ENCODE measurements at regions not wholly inside any gene's neighbourhood (a gene's known extent, or its start where the extent isn't known, plus 50 kb on each side); places are given as distances from the start of the nearest gene placed in this dataset.

DNA sequence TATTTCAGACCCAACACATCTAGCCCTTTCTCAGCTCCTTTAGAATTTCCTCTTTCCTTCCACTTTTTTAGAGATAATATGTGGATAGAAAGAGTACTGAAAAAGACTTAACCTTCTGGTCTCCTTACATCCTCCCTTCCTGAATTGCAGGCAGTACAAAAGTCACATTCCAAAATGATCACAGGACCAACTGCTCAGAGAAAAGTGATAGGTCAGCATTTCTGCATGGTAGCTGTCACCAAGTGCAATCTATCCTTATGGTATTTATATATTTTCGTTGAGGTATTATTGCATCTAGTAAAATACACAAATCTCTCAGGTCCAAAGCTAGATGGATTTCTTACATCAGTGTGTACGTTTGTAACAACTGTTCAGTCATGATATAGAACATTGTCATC is 427.5 kb downstream of the LPIN1 start:
- Mint-ChIP-seq H3K27ac (no peak overlapping the region), H3K36me3 (no peaks in the 10 kb centered on the region), H3K27me3 (peaks cover 12% of the 10 kb centered on the region in 2 donors), H3K4me1 (ENCODE audit: low read depth in 2 of 2) (peaks cover 42 to 45% of the 10 kb centered on the region in 2 donors), H3K4me3 (no peak overlapping the region), H3K9me3 (no peaks in the 10 kb centered on the region)
- no peak for ATAC-seq
- DNase-seq (ENCODE audit: low spot score) = no peak

DNA sequence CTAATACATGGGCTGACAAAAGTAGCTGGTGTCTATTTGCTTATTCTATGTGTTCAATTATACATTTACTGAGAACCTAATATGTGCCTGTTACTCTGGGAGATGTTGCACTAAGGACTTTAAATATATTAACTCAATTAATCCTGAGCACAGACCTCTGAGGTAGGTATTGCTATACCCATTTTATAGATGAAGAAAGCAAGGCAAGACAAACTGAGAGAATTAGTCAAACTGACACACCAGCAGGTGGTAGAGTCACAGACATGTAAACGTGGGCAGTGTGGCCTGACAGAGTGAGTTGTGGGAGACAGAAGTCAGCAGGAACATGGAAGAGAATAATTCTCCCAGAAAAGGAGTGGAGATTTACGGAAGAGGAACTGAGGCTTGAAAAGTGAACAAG is 428.9 kb downstream of the LPIN1 start:
- Mint-ChIP-seq H3K27me3 (peaks cover 12% of the 10 kb centered on the region in 2 donors), H3K27ac (no peak overlapping the region), H3K9me3 (no peaks in the 10 kb centered on the region), H3K4me1 (ENCODE audit: low read depth in 2 of 2) (peaks cover 33 to 36% of the 10 kb centered on the region in 2 donors), H3K36me3 (no peaks in the 10 kb centered on the region), H3K4me3 (no peak overlapping the region)
- no peak for ATAC-seq
- DNase-seq (ENCODE audit: low spot score) = no peak

DNA sequence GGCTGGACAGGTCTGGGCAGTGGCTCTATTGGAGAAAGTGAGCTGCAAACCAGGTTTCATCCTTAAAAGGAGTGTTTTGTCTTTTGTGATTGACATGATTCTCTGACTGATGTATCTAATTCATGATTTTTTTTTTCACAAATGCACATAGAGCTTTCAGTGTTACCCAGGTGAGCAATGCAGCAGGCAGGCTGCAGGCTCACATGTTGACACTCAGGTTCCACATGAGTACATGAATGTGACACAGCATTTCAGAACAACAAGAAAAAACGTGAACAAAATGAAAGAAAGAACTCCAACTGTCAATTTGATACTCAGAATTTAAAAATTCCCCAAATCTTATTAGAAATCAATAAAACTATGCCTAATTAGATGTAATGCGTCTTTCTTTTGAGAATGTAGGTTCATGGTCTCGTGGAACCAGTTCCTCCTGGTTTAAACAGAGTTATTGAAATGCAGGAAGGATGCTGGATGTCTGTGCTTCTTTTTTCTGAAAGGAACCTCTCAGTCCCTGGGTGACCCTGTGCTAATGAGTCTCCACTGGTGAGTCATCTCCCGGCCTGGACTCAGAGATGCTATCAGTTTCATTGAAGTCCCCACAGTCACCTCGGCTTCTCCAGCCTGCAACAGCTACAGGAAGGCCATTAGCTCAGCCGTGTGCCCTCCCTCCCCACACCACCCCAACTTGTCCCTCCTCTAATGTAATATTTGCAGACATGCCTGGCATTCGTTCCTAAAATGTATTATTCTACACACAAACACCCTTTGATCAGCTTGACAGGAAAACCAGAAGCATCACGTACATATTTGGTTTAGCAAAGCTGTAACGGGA is 430.4 kb downstream of the LPIN1 start:
- peaks cover 33 to 36% of the 10 kb centered on the region in 2 donors for H3K4me1 Mint-ChIP-seq (ENCODE audit: low read depth in 2 of 2)
- H3K27me3 Mint-ChIP-seq = peaks cover 12% of the 10 kb centered on the region in 2 donors
- H3K27ac Mint-ChIP-seq = no peak overlapping the region
- peak; percentile 92 to 96 for ATAC-seq
- H3K4me3 Mint-ChIP-seq = peak overlapping the region; percentile 47
- no peaks in the 10 kb centered on the region for H3K36me3 Mint-ChIP-seq
- H3K9me3 Mint-ChIP-seq = no peaks in the 10 kb centered on the region
- DNase-seq (ENCODE audit: low spot score) = peak; percentile 74

DNA sequence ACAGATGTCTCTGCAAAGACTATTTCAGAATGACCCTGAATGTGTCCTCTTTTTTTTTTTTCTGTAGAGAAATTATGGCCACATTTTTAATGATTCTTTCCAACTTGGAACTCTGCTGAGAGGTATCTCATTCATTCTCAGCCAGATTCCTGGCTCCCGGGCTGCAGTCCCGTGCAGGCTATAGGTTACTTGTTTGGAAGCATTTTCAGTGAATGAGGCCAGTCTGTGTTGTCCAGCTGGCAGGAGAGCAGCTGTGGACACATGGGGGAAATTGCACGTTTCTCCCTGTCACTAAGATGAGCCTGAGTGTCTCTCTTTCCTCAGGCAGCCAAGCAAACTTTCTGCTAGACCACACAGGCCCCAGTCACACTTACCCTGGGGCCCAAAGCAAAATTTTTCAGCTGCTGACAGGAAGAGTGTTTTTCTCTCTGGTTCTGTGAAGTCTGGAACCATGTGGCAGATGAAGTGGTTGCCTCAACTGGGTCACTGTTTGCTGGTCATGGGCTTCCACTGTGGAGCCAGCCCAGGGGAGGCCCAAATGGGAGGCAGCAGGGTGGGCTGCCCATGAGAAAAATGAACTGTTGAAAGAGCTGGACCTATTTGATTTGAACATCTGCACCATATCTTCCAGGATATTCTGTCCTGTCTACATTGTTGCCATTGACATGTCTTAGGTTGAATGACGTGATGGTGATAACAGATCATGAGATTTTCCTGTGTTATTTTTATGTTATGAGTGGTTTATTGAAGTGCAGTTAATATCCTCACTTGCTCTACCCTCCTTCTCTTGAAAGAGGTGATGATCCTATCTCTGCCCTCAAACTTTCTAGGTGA is 431.2 kb downstream of the LPIN1 start:
- H3K27me3 Mint-ChIP-seq = peaks cover 12 to 15% of the 10 kb centered on the region in 2 donors
- no peaks in the 10 kb centered on the region for H3K36me3 Mint-ChIP-seq
- peaks cover 33 to 36% of the 10 kb centered on the region in 2 donors for H3K4me1 Mint-ChIP-seq (ENCODE audit: low read depth in 2 of 2)
- DNase-seq (ENCODE audit: low spot score) (no peak), ATAC-seq (peak; percentile 60 to 69)
- H3K9me3 Mint-ChIP-seq = no peaks in the 10 kb centered on the region
- peak overlapping the region; percentile 42 for H3K4me3 Mint-ChIP-seq
- peak overlapping the region in 1 of 2 donors; percentile 24 for H3K27ac Mint-ChIP-seq

DNA sequence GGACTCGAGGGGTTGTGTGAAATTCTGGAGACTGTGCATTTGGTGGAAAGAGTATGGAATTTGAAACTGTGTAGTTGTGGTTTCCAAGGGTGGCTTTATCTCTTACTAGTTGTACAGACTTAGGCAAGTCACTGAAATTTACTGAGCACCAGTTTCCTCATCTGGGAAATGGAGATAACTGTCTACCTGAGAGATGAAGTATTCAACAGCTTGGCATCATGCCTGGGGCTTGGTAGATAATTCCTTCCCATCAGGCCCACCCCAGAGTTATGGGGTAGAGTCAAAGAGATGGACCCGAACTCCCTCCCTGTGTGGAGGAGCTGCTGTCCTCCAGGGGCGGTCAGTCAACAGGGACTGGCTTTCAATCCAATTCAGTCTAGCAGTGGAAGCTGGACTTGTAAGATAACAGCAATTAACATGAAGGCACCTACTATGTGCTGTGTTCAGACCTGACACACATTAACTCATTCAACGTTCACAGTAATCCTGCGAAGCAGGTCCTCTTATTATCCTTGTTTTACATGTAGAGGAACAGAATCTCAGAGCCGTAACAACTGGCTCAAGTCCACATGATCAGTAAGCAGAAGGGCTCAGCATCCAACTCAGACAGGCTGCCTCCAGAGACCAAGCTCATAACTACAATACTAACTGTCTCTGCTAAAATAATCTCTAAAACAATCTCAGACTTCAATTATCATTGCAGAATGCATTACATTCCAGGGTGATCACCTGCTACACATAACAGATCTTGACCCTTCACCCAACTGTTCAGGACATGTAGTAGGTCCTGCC is 432.1 kb downstream of the LPIN1 start:
- Mint-ChIP-seq H3K36me3 (no peaks in the 10 kb centered on the region), H3K4me3 (peak overlapping the region; percentile 42), H3K9me3 (no peaks in the 10 kb centered on the region), H3K27me3 (peaks cover 12 to 16% of the 10 kb centered on the region in 2 donors), H3K4me1 (ENCODE audit: low read depth in 2 of 2) (peaks cover 31 to 36% of the 10 kb centered on the region in 2 donors), H3K27ac (peak overlapping the region in 1 of 2 donors; percentile 24)
- ATAC-seq (no peak), DNase-seq (ENCODE audit: low spot score) (no peak)

DNA sequence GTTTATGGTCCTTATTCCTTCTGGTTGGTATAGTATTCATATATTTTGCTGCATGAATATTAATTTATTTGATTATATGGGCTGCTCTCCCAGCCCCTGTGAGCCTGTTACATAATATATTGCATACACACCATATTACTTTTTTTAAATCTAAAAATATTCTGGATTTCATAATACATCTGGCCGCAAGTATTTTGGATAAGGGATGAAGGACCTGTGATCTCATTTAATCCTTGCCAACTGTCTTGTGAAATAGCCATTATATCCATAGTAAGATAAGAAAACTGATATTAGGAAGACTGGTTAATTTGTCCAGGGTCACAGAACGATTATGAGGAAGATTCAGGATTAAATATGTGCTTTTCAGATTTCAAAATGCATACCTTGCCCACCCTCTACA is 433.6 kb downstream of the LPIN1 start:
- Mint-ChIP-seq H3K9me3 (no peaks in the 10 kb centered on the region), H3K4me1 (ENCODE audit: low read depth in 2 of 2) (peaks cover 31 to 36% of the 10 kb centered on the region in 2 donors), H3K27me3 (peaks cover 12 to 16% of the 10 kb centered on the region in 2 donors), H3K4me3 (no peak overlapping the region), H3K36me3 (no peaks in the 10 kb centered on the region), H3K27ac (no peak overlapping the region)
- DNase-seq (ENCODE audit: low spot score) = no peak
- no peak for ATAC-seq

DNA sequence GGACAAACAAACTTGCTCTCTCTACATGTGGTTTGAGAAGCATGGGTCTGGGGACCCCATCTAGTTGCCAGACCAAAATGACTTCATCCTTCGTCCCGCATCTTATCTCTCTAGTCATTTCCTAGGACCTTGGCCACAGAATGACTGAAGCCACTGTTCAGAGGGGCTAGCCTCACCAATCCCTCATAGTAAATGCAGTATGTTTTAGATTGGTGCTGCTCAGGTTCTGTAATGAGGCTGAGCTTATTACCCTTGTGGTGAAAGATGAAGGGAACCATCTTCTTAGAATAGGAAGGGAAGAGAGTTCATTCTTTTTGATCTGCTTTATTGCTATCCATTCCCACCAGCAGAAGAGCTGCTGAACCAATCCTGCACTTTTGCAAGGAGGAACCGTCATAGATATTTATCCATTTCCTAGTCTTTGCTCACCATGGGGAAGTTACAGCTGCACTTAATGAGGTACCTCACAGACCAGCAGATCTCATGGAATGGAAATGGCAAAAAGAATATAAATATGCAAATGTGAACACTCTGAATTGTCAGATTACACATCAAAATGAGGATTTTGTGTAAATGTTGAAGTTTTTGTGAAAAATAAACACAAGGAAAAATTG is 436.7 kb downstream of the LPIN1 start:
- Mint-ChIP-seq H3K4me3 (no peak overlapping the region), H3K9me3 (no peaks in the 10 kb centered on the region), H3K36me3 (peaks cover 6% of the 10 kb centered on the region), H3K4me1 (ENCODE audit: low read depth in 2 of 2) (peaks cover 6% of the 10 kb centered on the region in 2 donors), H3K27me3 (peaks cover 4 to 9% of the 10 kb centered on the region in 2 donors), H3K27ac (no peak overlapping the region)
- ATAC-seq (no peak), DNase-seq (ENCODE audit: low spot score) (no peak)

DNA sequence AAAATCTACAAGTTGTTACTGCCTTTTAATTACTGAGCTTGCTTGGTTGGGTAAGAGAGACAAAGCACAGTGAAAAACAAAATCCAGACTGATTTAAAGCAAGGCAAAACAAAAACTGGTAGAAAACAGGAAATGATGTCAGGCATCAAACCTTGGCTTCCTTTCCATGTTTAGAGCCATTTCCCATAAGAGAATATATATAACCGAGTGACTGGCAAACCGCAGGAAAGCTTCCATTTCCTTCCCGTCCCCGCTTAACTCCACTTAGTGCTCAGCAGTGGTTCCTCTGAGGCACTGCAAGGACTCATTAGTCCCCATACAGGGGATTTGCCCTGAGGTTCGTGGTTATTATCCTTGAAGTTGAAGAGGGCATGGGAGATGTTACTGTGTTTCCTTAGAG is 446.3 kb downstream of the LPIN1 start:
- peaks cover 0 to 10% of the 10 kb centered on the region in 2 donors for H3K27me3 Mint-ChIP-seq
- ATAC-seq (no peak), DNase-seq (ENCODE audit: low spot score) (no peak)
- H3K27ac Mint-ChIP-seq = peak overlapping the region in 1 of 2 donors; percentile 12
- H3K4me1 Mint-ChIP-seq (ENCODE audit: low read depth in 2 of 2) = peaks cover 23 to 27% of the 10 kb centered on the region in 2 donors
- H3K4me3 Mint-ChIP-seq = no peak overlapping the region
- peaks cover 13% of the 10 kb centered on the region for H3K36me3 Mint-ChIP-seq
- H3K9me3 Mint-ChIP-seq = peaks cover 6% of the 10 kb centered on the region

DNA sequence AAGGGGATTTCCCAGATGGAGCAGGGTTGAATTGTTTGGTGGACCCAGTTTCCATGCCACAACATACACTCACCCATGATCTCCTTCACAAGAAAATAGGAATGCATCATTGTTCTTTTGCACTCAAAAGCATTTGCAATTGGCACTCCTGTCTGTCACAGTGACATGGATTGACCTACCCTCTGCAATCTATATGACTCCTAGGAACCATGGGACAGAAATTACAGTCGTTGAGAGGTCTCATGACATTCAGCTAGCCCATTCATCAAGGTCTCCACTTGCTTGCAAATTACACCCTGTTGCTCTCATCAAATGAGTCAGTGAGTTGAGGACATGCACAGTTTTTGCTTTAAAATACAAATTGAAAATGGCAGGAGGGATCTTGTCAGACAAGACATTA is 448.5 kb downstream of the LPIN1 start:
- Mint-ChIP-seq H3K4me1 (ENCODE audit: low read depth in 2 of 2) (peaks cover 27 to 29% of the 10 kb centered on the region in 2 donors), H3K36me3 (peaks cover 17% of the 10 kb centered on the region), H3K9me3 (peaks cover 11% of the 10 kb centered on the region), H3K4me3 (no peak overlapping the region), H3K27ac (no peak overlapping the region), H3K27me3 (no peaks in the 10 kb centered on the region)
- DNase-seq (ENCODE audit: low spot score) (no peak), ATAC-seq (no peak)

DNA sequence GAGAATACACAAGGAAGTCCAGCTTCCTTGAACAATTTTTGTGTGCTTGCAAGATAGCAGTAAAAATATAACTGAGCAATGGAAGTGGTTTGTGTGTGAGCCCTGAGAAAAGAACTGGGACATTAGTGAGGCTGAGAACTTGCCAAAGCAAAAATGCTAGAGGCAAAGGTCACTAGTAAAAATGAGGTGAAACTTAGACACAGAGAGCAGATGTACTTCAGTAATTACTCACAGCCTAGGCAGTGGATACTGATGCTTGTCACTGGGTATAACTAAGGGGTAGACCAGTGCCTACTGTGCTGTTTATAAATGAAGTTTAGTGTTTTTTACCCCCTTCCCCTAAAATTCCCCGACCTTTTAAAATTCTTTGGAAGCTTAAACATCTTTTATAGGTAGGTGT is 450.1 kb downstream of the LPIN1 start:
- H3K27ac Mint-ChIP-seq = no peak overlapping the region
- H3K4me1 Mint-ChIP-seq (ENCODE audit: low read depth in 2 of 2) = peaks cover 27 to 29% of the 10 kb centered on the region in 2 donors
- ATAC-seq (no peak), DNase-seq (ENCODE audit: low spot score) (no peak)
- peaks cover 17% of the 10 kb centered on the region for H3K36me3 Mint-ChIP-seq
- H3K9me3 Mint-ChIP-seq = peaks cover 11% of the 10 kb centered on the region
- peaks cover 0 to 1% of the 10 kb centered on the region in 2 donors for H3K27me3 Mint-ChIP-seq
- no peak overlapping the region for H3K4me3 Mint-ChIP-seq

DNA sequence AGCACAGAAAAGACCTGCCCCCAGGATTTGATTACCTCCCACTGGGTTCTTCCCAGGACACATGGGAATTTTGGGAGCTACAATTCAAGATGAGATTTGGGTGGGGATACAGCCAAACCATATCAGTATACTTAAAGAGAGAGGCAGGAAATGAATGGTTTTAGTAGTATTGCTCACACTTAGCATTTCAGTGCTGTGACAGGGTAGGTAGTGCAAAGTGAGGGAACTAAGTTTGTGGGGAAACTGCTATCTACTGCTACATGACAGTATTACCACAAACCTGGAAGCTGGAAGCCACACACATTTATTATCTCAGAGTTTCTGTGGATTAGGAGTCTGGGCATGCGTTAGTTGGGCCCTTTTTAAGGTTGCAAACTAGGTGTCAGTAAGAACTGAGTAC is 450.7 kb downstream of the LPIN1 start:
- Mint-ChIP-seq H3K27ac (no peak overlapping the region), H3K36me3 (peaks cover 17% of the 10 kb centered on the region), H3K27me3 (peaks cover 3 to 8% of the 10 kb centered on the region in 2 donors), H3K4me3 (no peak overlapping the region), H3K4me1 (ENCODE audit: low read depth in 2 of 2) (peaks cover 27 to 29% of the 10 kb centered on the region in 2 donors), H3K9me3 (peaks cover 11% of the 10 kb centered on the region)
- DNase-seq (ENCODE audit: low spot score) = no peak
- ATAC-seq = peak in 1 of 2 donors; percentile 53

DNA sequence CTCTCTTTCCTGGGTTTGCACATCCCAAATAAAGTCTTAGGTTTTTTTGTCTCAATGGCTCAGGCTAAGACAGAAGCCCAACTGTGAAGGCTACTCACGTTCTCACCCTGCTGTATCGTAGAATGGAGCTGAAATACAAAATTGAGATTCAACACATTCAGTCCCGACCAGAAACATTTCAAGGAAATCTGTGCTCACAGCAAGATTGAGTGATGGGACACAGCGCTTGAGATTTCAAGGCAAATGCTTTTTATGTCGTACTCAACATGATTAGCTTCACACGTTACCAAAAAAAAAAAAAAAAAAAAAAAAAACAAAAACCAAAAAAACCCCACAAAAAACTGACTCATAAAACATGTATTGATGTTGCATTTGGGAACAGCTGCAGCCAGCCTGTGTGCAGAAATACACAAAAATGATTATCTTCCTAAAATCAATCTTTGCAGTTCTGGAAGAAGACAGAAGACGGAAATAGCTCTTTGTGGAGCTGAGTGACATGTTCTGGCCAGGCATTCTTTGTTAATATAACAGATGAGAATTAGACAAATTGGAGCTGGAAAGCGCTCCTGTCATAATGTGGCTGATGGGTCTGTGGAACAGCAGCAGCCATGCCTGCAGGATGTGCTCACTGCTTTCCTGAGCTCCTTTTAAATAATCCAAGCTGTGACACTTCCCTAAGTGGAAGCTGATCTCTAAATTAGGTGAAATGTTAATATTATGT is 453.2 kb downstream of the LPIN1 start:
- DNase-seq (ENCODE audit: low spot score) = no peak
- Mint-ChIP-seq H3K36me3 (peaks cover 20% of the 10 kb centered on the region), H3K4me3 (no peak overlapping the region), H3K9me3 (peaks cover 5% of the 10 kb centered on the region), H3K4me1 (ENCODE audit: low read depth in 2 of 2) (peaks cover 16 to 19% of the 10 kb centered on the region in 2 donors), H3K27ac (no peak overlapping the region), H3K27me3 (peaks cover 18 to 21% of the 10 kb centered on the region in 2 donors)
- no peak for ATAC-seq

Data from natural killer cell treated with Interleukin-12 subunit alpha and Interleukin-12 subunit beta and Interleukin-15 and Interleukin-18, amount 100 ng/mL, for 72 hours (primary cell).